HepG2 (cell line): ENCODE measurements at regions not wholly inside any gene's neighbourhood (a gene's known extent, or its start where the extent isn't known, plus 50 kb on each side); places are given as distances from the start of the nearest gene placed in this dataset.

Experiments used
- ATAC-seq: fragments of 200-7000 bp; cut with Tn5 transposase; 3 replicates; pipeline ENCODE4 v1.9.1; 2020; ENCODE audit warnings: mild to moderate bottlenecking, moderate library complexity
- BruUV-seq: library from RNA; stranded (reverse); fragments of 400-500 nt; replicated peaks from 2 replicates; lab custom pipeline; 2021; lab: Mats Ljungman, UMichigan
- CTCF ChIA-PET: fragments of 300-600 bp; formaldehyde crosslinking; extraction: SDS; loops from one replicate; lab custom pipeline; 2021; ENCODE audit warnings: low total read pairs, inconsistent platforms, low intra/inter-chr PET ratio; lab: Yijun Ruan, JAX
- POLR2A ChIA-PET: fragments of 350-600 bp; sonication (Branson Sonifier 250); formaldehyde crosslinking; loops from one replicate; lab custom pipeline; 2020; ENCODE audit warnings: antibody characterized with exemption, inconsistent platforms; lab: Yijun Ruan, JAX
- DNase-seq: peaks from one replicate; pipeline ENCODE4 v3.0.0-alpha.2; 2015; ENCODE audit warnings: low spot score
- FAIRE-seq: peaks from 3 replicates; lab custom pipeline; 2011; peaks lifted over from hg19 to GRCh38; lab: Jason Lieb, UNC
- H2AFZ ChIP-seq: one replicate; pipeline ENCODE4 v1.6.1; 2011; ENCODE audit warnings: low read length, inconsistent platforms
- H3K27ac ChIP-seq: fragments of 300-600 bp; 3 replicates; pipeline ENCODE4 v1.8.0; 2011; ENCODE audit warnings: mixed run types, mild to moderate bottlenecking, mixed read lengths, low read length, inconsistent platforms; ENCODE audit not compliant: insufficient read depth; ENCODE audit errors: extremely low read length
- H3K27me3 ChIP-seq, 2 experiments: fragments of 200-600 bp in 1 of 2; 2 replicates in 1 of 2; 3 replicates in 1 of 2; pipeline versions ENCODE4 v1.6.0 to v1.8.0; 2011; ENCODE audit warnings: low read length in 2 of 2, mild to moderate bottlenecking in 2 of 2, moderate library complexity in 2 of 2, inconsistent platforms in 1 of 2; ENCODE audit not compliant: insufficient read depth in 2 of 2, control insufficient read depth in 1 of 2
- H3K36me3 ChIP-seq, 2 experiments: fragments of 200-600 bp in 1 of 2; replicated peaks in 1 of 2; 2 replicates in 1 of 2; 3 replicates in 1 of 2; pipeline versions ENCODE4 v1.5.1 to v1.8.0; 2011; ENCODE audit warnings: low read length in 2 of 2, inconsistent platforms in 1 of 2; ENCODE audit not compliant: insufficient read depth in 2 of 2, control insufficient read depth in 1 of 2
- H3K4me1 ChIP-seq: 2 replicates; pipeline ENCODE4 v1.5.1; 2012; ENCODE audit warnings: low read length, inconsistent platforms; ENCODE audit not compliant: insufficient read depth
- H3K4me2 ChIP-seq: 2 replicates; pipeline ENCODE4 v1.6.0; 2011; ENCODE audit warnings: low read depth, low read length, inconsistent platforms
- H3K4me3 ChIP-seq, 3 experiments: fragments of 200-600 bp in 1 of 3; sonication (generic), shearing (Covaris generic) in 1 of 3; replicated peaks in 1 of 3; 2 replicates each; pipeline ENCODE4 v1.5.1; 2011 to 2016; ENCODE audit warnings: low read length in 3 of 3, inconsistent platforms in 2 of 3, low read depth in 2 of 3, mild to moderate bottlenecking in 2 of 3, control low read depth in 1 of 3, mixed read lengths in 1 of 3; ENCODE audit not compliant: insufficient read depth in 1 of 3
- H3K79me2 ChIP-seq: one replicate; pipeline ENCODE4 v1.6.1; 2011; ENCODE audit warnings: low read length, inconsistent platforms; ENCODE audit not compliant: insufficient read depth
- H3K9ac ChIP-seq: 2 replicates; pipeline ENCODE4 v1.6.0; 2011; ENCODE audit warnings: mild to moderate bottlenecking, low read depth, low read length, inconsistent platforms; ENCODE audit not compliant: insufficient read depth
- H3K9me3 ChIP-seq: 2 replicates; pipeline ENCODE4 v1.5.1; 2012; ENCODE audit warnings: mild to moderate bottlenecking, low read length
- H4K20me1 ChIP-seq: 2 replicates; pipeline ENCODE4 v1.6.0; 2011; ENCODE audit warnings: inconsistent platforms, mild to moderate bottlenecking, low read length, moderate library complexity; ENCODE audit not compliant: insufficient read depth
- ATF7 ChIP-seq, 2 experiments: fragments of 450-650 bp in 1 of 2; sonication (generic) in 1 of 2; formaldehyde crosslinking in 1 of 2; IDR thresholded peaks; 2 replicates each; pipeline versions ENCODE4 v1.4.0 to v1.6.1; 2016 to 2020; ENCODE audit warnings: antibody characterized with exemption in 1 of 2, mild to moderate bottlenecking in 1 of 2, missing genetic modification reagents in 1 of 2
- BHLHE40 ChIP-seq: IDR thresholded peaks from 2 replicates; pipeline ENCODE4 v1.6.1; 2011; ENCODE audit warnings: low read length, improper control_type of control experiment
- CREB1 ChIP-seq, 2 experiments: fragments of 450-650 bp in 1 of 2; IDR thresholded peaks; 2 replicates each; pipeline ENCODE4 v1.6.1; 2016 to 2017; ENCODE audit warnings: control low read depth in 1 of 2, mild to moderate bottlenecking in 1 of 2, missing compliant biosample characterization in 1 of 2, missing genetic modification characterization in 1 of 2
- JUNB ChIP-seq: sonication (generic); formaldehyde crosslinking; IDR thresholded peaks from 2 replicates; pipeline ENCODE4 v1.8.0; 2022; ENCODE audit warnings: missing genetic modification reagents, mild to moderate bottlenecking, borderline replicate concordance
- RNF2 ChIP-seq: fragments of 450-650 bp; conservative IDR thresholded peaks from 2 replicates; pipeline ENCODE4 v1.6.1; 2016; ENCODE audit warnings: low read depth
- ZNF326 ChIP-seq: sonication (generic); formaldehyde crosslinking; IDR thresholded peaks from 2 replicates; pipeline ENCODE4 v1.4.0; 2020; ENCODE audit warnings: missing genetic modification reagents, borderline replicate concordance
- WGBS: methylation state at CpG from one replicate; pipeline ENCODE4 v1.1.6; 2017; ENCODE audit warnings: low lambda C conversion rate; 5-methylcytosine and 5-hydroxymethylcytosine counted together
- in situ Hi-C: cut with HindIII; loops from 2 replicates; pipeline ENCODE4 v1.10.0; 2017; ENCODE audit warnings: low pct_unique_long_range_greater_than_20kb; ENCODE audit not compliant: extremely low pct_ligation_motif_present
- intact Hi-C: fragments of 100-400 bp; cut with micrococcal nuclease; formaldehyde crosslinking; loops from one replicate; pipeline ENCODE4 v1.10.0; 2022; ENCODE audit not compliant: unreplicated experiment

- Histone ChIP-seq H4K20me1 (no peaks in the 10 kb centered on the region), H3K27ac (no peak overlapping the region), H3K4me2 (no peak overlapping the region), H3K9ac (no peak overlapping the region), H3K4me1 (peaks cover 10% of the 10 kb centered on the region), H3K27me3 (peaks cover 2 to 37% of the 10 kb centered on the region in 2 experiments; a peak in 3 of 5 replicates), H3K36me3 (no peaks in the 10 kb centered on the region), H3K4me3 (no peak overlapping the region), H3K9me3 (no peaks in the 10 kb centered on the region), H3K79me2 (no peaks in the 10 kb centered on the region), H2AFZ (no peak overlapping the region)
- intact Hi-C loops = no loop called here
- BruUV-seq = no TSS peak
- WGBS = 69% methylated on average over 5 of the region's 5 CpGs
- ChIA-PET CTCF (no interaction called here), POLR2A (no interaction called here)
- in situ Hi-C loops = no loop called here
- TF ChIP-seq RNF2 (no peak), BHLHE40 (no peak)
- FAIRE-seq = no peak
- no peak for ATAC-seq
- DNase-seq = no peak
Measured at GRCh38 chr2:234601213-234601612, 104.3 kb upstream of the ARL4C start.

- TF ChIP-seq CREB1 (IDR thresholded peaks at IDR 0.05) = peak; percentile 97
- TF ChIP-seq CREB1 (CRISPR knock-in tag; IDR thresholded peaks at IDR 0.05) = no peak
- no peak for TF ChIP-seq JUNB (CRISPR knock-in tag)
- TF ChIP-seq ATF7 (IDR thresholded peaks at IDR 0.05) = peak; percentile 94
- no peak for TF ChIP-seq ATF7 (CRISPR knock-in tag; IDR thresholded peaks at IDR 0.05)
- TF ChIP-seq ZNF326 = no peak
- no peak for ATAC-seq
- intact Hi-C loops = no loop called here
- H3K4me1 ChIP-seq = no peaks in the 10 kb centered on the region
- no peak overlapping the region for H3K9ac ChIP-seq
- H2AFZ ChIP-seq = no peak overlapping the region
- POLR2A ChIA-PET = no interaction called here
- in situ Hi-C loops = no loop called here
- CTCF ChIA-PET = no interaction called here
- no TSS peak for BruUV-seq
- no peak for DNase-seq
- H3K9me3 ChIP-seq = no peaks in the 10 kb centered on the region
- 59% methylated on average over 6 of the region's 6 CpGs for WGBS
- FAIRE-seq = no peak
- H3K27ac ChIP-seq = no peak overlapping the region
- no peak overlapping the region for H3K4me2 ChIP-seq
- no peaks in the 10 kb centered on the region for H3K36me3 ChIP-seq
- H4K20me1 ChIP-seq = no peaks in the 10 kb centered on the region
- peaks cover 4 to 53% of the 10 kb centered on the region in 2 experiments; a peak in 4 of 5 replicates for H3K27me3 ChIP-seq
- H3K79me2 ChIP-seq = no peaks in the 10 kb centered on the region
- H3K4me3 ChIP-seq = no peak overlapping the region
Measured at GRCh38 chr2:234597576-234597861, 100.6 kb upstream of the ARL4C start.
